WTC11 (cell line): ENCODE measurements at regions not wholly inside any gene's neighbourhood (a gene's known extent, or its start where the extent isn't known, plus 50 kb on each side); places are given as distances from the start of the nearest gene placed in this dataset.

Experiments used
- ATAC-seq: fragments of 200-7000 bp; cut with Tn5 transposase; 2 replicates; pipeline ENCODE4 v1.10.0; 2021; ENCODE audit warnings: mild to moderate bottlenecking, moderate library complexity
- CTCF ChIA-PET: fragments of 300-600 bp; sonication (Branson Sonifier 250); formaldehyde crosslinking; loops from one replicate; lab custom pipeline; 2021; ENCODE audit warnings: antibody characterized with exemption; lab: Charles Lee
- POLR2A ChIA-PET: fragments of 350-600 bp; sonication (Branson Sonifier 250); formaldehyde crosslinking; loops from one replicate; lab custom pipeline; 2021; ENCODE audit warnings: antibody characterized with exemption; lab: Charles Lee
- DNase-seq: peaks from one replicate; pipeline ENCODE4 v3.0.0; 2021; ENCODE audit warnings: low spot score
- H3K27ac Mint-ChIP-seq: 2 replicates; pipeline ENCODE4 v1.8.0; 2021; ENCODE audit warnings: mixed read lengths
- H3K27me3 Mint-ChIP-seq: 2 replicates; pipeline ENCODE4 v1.8.0; 2021; ENCODE audit warnings: low read depth, mild to moderate bottlenecking, moderate library complexity, mixed read lengths
- H3K36me3 Mint-ChIP-seq: 2 replicates; pipeline ENCODE4 v1.8.0; 2021; ENCODE audit warnings: mixed read lengths
- H3K4me1 Mint-ChIP-seq: 2 replicates; pipeline ENCODE4 v1.8.0; 2022; ENCODE audit warnings: mixed read lengths
- H3K4me3 Mint-ChIP-seq: 2 replicates; pipeline ENCODE4 v1.8.0; 2021; ENCODE audit warnings: mild to moderate bottlenecking, moderate library complexity, mixed read lengths
- H3K9me3 Mint-ChIP-seq: 2 replicates; pipeline ENCODE4 v1.8.0; 2021; ENCODE audit warnings: mixed read lengths
- ELF4 ChIP-seq: sonication (generic); formaldehyde crosslinking; IDR thresholded peaks from 2 replicates; pipeline ENCODE4 v1.8.1; 2022; ENCODE audit warnings: low read depth, mild to moderate bottlenecking, moderate library complexity, missing genetic modification reagents
- EMX1 ChIP-seq: fragments of 250-450 bp; sonication (Bioruptor Pico); IDR thresholded peaks from 2 replicates; pipeline ENCODE4 v1.8.0; 2021; ENCODE audit warnings: mild to moderate bottlenecking
- ESRRA ChIP-seq: sonication (generic); formaldehyde crosslinking; IDR thresholded peaks from 2 replicates; pipeline ENCODE4 v1.8.1; 2022; ENCODE audit warnings: mild to moderate bottlenecking, missing genetic modification reagents, borderline replicate concordance
- JUN ChIP-seq: sonication (generic); formaldehyde crosslinking; IDR thresholded peaks from 2 replicates; pipeline ENCODE4 v1.8.0; 2023; ENCODE audit warnings: mild to moderate bottlenecking, missing genetic modification reagents
- SOX15 ChIP-seq: fragments of 250-450 bp; sonication (Bioruptor Pico); IDR thresholded peaks from 2 replicates; pipeline ENCODE4 v1.9.0; 2021; ENCODE audit warnings: mild to moderate bottlenecking
- ZNF263 ChIP-seq: sonication (generic); formaldehyde crosslinking; IDR thresholded peaks from 2 replicates; pipeline ENCODE4 v1.8.1; 2022; ENCODE audit warnings: low read depth, mild to moderate bottlenecking, moderate library complexity, missing genetic modification reagents
- ZNF317 ChIP-seq: sonication (generic); formaldehyde crosslinking; IDR thresholded peaks from 2 replicates; pipeline ENCODE4 v1.8.1; 2023; ENCODE audit warnings: low read depth, mild to moderate bottlenecking, moderate library complexity, missing genetic modification reagents, borderline replicate concordance
- TF ChIP-seq, protein P1 (sequence below): fragments of 250-450 bp; sonication (Bioruptor Pico); IDR thresholded peaks from 2 replicates; pipeline ENCODE4 v2.1.2; 2022; ENCODE audit warnings: mild to moderate bottlenecking, moderate library complexity
- TF ChIP-seq, protein P2 (sequence below): sonication (generic); formaldehyde crosslinking; IDR thresholded peaks from 2 replicates; pipeline ENCODE4 v1.8.1; 2023; ENCODE audit warnings: mild to moderate bottlenecking, moderate library complexity, missing genetic modification reagents
- TF ChIP-seq, protein P3 (sequence below): sonication (generic); formaldehyde crosslinking; IDR thresholded peaks from 2 replicates; pipeline ENCODE4 v1.8.1; 2023; ENCODE audit warnings: mild to moderate bottlenecking, missing genetic modification reagents, borderline replicate concordance
- TF ChIP-seq, protein P4 (sequence below): fragments of 250-450 bp; sonication (Bioruptor Pico); IDR thresholded peaks from 2 replicates; pipeline ENCODE4 v1.9.0; 2021; ENCODE audit warnings: mild to moderate bottlenecking, borderline replicate concordance
- TF ChIP-seq, protein P5 (sequence below): sonication (generic); formaldehyde crosslinking; IDR thresholded peaks from 2 replicates; pipeline ENCODE4 v1.8.0; 2022; ENCODE audit warnings: mild to moderate bottlenecking, missing genetic modification reagents
- TF ChIP-seq, protein P6 (sequence below): sonication (generic); formaldehyde crosslinking; IDR thresholded peaks from 2 replicates; pipeline ENCODE4 v1.8.1; 2022; ENCODE audit warnings: low read depth, missing genetic modification reagents, borderline replicate concordance
- TF ChIP-seq, protein P7 (sequence below): sonication (generic); formaldehyde crosslinking; conservative IDR thresholded peaks from 2 replicates; pipeline ENCODE4 v1.8.1; 2023; ENCODE audit warnings: mild to moderate bottlenecking, low read depth, missing genetic modification reagents, moderate library complexity

DNA sequence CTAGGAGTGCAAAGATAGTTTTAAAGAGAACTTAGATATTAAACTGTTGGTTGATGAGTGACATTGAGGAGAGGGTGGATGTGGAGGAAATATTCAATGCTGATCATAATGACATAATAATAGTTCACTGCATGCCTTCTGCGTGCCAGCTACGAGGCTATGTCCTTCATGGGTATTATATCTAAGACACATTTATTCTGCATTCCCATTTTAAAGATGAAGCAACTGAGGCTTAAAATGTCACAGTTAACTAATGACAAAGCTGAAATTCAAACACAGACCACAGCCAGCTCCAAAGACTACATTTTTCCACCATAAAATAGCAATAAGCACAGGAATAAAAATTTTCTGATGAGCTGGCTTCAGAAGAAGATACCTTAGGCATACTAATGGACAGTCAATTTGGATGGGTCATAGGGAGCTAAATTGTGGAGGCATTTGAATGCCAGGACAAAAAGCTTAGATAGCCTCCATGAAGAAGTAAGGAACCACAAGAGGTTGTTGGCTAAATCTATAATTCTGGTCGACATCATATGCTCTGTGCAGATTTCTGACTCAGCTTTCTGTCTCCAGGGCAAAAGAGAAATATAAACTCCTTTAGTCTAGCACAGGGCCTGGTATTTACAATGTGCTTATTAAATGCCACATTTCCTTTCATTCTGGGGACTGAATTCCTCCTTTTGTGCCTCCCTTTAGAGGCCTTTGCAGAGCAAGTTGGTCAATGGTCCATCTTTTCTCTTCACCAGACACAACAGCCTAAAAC is 71.2 kb upstream of the NRIP1 start (continued):
- TF ChIP-seq, protein P1, sequence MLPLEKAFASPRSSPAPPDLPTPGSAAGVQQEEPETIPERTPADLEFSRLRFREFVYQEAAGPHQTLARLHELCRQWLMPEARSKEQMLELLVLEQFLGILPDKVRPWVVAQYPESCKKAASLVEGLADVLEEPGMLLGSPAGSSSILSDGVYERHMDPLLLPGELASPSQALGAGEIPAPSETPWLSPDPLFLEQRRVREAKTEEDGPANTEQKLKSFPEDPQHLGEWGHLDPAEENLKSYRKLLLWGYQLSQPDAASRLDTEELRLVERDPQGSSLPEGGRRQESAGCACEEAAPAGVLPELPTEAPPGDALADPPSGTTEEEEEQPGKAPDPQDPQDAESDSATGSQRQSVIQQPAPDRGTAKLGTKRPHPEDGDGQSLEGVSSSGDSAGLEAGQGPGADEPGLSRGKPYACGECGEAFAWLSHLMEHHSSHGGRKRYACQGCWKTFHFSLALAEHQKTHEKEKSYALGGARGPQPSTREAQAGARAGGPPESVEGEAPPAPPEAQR (CRISPR knock-in tag), result no peak
- no peak for TF ChIP-seq JUN (CRISPR knock-in tag)
- TF ChIP-seq SOX15 (CRISPR knock-in tag), result no peak
- TF ChIP-seq, all 79 proteins: peak for 0

DNA sequence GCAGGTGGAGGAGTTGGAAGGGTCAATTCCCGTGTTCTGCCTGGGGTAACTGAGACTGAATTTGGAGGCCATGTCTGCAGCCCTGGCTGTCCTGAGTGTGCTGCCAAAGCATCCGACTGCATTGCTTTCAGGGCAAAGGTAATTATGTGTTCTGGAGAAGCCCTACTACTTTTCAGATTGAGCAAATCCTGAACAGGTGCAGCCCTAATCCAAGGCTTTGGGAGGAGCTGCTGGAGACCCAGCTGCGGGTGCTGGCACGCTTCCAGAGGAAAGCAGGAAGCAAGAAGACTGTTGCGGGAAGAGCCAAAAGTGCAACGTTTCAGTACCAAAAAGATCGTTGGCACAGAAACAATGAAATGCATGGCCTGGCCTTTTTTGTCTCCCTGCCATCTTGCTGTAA is 73.7 kb upstream of the NRIP1 start:
- TF ChIP-seq, protein P2, sequence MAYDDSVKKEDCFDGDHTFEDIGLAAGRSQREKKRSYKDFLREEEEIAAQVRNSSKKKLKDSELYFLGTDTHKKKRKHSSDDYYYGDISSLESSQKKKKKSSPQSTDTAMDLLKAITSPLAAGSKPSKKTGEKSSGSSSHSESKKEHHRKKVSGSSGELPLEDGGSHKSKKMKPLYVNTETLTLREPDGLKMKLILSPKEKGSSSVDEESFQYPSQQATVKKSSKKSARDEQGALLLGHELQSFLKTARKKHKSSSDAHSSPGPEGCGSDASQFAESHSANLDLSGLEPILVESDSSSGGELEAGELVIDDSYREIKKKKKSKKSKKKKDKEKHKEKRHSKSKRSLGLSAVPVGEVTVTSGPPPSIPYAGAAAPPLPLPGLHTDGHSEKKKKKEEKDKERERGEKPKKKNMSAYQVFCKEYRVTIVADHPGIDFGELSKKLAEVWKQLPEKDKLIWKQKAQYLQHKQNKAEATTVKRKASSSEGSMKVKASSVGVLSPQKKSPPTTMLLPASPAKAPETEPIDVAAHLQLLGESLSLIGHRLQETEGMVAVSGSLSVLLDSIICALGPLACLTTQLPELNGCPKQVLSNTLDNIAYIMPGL (CRISPR knock-in tag), result no peak
- TF ChIP-seq, protein P3, sequence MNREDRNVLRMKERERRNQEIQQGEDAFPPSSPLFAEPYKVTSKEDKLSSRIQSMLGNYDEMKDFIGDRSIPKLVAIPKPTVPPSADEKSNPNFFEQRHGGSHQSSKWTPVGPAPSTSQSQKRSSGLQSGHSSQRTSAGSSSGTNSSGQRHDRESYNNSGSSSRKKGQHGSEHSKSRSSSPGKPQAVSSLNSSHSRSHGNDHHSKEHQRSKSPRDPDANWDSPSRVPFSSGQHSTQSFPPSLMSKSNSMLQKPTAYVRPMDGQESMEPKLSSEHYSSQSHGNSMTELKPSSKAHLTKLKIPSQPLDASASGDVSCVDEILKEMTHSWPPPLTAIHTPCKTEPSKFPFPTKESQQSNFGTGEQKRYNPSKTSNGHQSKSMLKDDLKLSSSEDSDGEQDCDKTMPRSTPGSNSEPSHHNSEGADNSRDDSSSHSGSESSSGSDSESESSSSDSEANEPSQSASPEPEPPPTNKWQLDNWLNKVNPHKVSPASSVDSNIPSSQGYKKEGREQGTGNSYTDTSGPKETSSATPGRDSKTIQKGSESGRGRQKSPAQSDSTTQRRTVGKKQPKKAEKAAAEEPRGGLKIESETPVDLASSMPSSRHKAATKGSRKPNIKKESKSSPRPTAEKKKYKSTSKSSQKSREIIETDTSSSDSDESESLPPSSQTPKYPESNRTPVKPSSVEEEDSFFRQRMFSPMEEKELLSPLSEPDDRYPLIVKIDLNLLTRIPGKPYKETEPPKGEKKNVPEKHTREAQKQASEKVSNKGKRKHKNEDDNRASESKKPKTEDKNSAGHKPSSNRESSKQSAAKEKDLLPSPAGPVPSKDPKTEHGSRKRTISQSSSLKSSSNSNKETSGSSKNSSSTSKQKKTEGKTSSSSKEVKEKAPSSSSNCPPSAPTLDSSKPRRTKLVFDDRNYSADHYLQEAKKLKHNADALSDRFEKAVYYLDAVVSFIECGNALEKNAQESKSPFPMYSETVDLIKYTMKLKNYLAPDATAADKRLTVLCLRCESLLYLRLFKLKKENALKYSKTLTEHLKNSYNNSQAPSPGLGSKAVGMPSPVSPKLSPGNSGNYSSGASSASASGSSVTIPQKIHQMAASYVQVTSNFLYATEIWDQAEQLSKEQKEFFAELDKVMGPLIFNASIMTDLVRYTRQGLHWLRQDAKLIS (CRISPR knock-in tag), result no peak
- TF ChIP-seq, protein P1 (CRISPR knock-in tag), result no peak
- TF ChIP-seq, protein P4, sequence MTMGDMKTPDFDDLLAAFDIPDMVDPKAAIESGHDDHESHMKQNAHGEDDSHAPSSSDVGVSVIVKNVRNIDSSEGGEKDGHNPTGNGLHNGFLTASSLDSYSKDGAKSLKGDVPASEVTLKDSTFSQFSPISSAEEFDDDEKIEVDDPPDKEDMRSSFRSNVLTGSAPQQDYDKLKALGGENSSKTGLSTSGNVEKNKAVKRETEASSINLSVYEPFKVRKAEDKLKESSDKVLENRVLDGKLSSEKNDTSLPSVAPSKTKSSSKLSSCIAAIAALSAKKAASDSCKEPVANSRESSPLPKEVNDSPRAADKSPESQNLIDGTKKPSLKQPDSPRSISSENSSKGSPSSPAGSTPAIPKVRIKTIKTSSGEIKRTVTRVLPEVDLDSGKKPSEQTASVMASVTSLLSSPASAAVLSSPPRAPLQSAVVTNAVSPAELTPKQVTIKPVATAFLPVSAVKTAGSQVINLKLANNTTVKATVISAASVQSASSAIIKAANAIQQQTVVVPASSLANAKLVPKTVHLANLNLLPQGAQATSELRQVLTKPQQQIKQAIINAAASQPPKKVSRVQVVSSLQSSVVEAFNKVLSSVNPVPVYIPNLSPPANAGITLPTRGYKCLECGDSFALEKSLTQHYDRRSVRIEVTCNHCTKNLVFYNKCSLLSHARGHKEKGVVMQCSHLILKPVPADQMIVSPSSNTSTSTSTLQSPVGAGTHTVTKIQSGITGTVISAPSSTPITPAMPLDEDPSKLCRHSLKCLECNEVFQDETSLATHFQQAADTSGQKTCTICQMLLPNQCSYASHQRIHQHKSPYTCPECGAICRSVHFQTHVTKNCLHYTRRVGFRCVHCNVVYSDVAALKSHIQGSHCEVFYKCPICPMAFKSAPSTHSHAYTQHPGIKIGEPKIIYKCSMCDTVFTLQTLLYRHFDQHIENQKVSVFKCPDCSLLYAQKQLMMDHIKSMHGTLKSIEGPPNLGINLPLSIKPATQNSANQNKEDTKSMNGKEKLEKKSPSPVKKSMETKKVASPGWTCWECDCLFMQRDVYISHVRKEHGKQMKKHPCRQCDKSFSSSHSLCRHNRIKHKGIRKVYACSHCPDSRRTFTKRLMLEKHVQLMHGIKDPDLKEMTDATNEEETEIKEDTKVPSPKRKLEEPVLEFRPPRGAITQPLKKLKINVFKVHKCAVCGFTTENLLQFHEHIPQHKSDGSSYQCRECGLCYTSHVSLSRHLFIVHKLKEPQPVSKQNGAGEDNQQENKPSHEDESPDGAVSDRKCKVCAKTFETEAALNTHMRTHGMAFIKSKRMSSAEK, result no peak
- TF ChIP-seq, protein P5, sequence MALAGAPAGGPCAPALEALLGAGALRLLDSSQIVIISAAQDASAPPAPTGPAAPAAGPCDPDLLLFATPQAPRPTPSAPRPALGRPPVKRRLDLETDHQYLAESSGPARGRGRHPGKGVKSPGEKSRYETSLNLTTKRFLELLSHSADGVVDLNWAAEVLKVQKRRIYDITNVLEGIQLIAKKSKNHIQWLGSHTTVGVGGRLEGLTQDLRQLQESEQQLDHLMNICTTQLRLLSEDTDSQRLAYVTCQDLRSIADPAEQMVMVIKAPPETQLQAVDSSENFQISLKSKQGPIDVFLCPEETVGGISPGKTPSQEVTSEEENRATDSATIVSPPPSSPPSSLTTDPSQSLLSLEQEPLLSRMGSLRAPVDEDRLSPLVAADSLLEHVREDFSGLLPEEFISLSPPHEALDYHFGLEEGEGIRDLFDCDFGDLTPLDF (CRISPR knock-in tag), result no peak
- TF ChIP-seq, protein P6, sequence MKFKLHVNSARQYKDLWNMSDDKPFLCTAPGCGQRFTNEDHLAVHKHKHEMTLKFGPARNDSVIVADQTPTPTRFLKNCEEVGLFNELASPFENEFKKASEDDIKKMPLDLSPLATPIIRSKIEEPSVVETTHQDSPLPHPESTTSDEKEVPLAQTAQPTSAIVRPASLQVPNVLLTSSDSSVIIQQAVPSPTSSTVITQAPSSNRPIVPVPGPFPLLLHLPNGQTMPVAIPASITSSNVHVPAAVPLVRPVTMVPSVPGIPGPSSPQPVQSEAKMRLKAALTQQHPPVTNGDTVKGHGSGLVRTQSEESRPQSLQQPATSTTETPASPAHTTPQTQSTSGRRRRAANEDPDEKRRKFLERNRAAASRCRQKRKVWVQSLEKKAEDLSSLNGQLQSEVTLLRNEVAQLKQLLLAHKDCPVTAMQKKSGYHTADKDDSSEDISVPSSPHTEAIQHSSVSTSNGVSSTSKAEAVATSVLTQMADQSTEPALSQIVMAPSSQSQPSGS (CRISPR knock-in tag), result no peak
- TF ChIP-seq, protein P7, sequence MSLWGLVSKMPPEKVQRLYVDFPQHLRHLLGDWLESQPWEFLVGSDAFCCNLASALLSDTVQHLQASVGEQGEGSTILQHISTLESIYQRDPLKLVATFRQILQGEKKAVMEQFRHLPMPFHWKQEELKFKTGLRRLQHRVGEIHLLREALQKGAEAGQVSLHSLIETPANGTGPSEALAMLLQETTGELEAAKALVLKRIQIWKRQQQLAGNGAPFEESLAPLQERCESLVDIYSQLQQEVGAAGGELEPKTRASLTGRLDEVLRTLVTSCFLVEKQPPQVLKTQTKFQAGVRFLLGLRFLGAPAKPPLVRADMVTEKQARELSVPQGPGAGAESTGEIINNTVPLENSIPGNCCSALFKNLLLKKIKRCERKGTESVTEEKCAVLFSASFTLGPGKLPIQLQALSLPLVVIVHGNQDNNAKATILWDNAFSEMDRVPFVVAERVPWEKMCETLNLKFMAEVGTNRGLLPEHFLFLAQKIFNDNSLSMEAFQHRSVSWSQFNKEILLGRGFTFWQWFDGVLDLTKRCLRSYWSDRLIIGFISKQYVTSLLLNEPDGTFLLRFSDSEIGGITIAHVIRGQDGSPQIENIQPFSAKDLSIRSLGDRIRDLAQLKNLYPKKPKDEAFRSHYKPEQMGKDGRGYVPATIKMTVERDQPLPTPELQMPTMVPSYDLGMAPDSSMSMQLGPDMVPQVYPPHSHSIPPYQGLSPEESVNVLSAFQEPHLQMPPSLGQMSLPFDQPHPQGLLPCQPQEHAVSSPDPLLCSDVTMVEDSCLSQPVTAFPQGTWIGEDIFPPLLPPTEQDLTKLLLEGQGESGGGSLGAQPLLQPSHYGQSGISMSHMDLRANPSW, result no peak
- TF ChIP-seq EMX1 (no peak), ZNF317 (no peak), ZNF263 (CRISPR knock-in tag) (no peak), ELF4 (CRISPR knock-in tag) (no peak), ESRRA (no peak)
- no peak for DNase-seq
- Mint-ChIP-seq H3K4me3 (no peak overlapping the region), H3K9me3 (no peaks in the 10 kb centered on the region), H3K27ac (no peak overlapping the region), H3K36me3 (no peaks in the 10 kb centered on the region), H3K27me3 (no peaks in the 10 kb centered on the region), H3K4me1 (no peaks in the 10 kb centered on the region)
- CTCF ChIA-PET, result no interaction called here
- ATAC-seq, result no peak
- POLR2A ChIA-PET, result no interaction called here
